GM12874 (cell line): ENCODE measurements at regions not wholly inside any gene's neighbourhood (a gene's known extent, or its start where the extent isn't known, plus 50 kb on each side); places are given as distances from the start of the nearest gene placed in this dataset.

ENCODE experiments used
- CTCF ChIP-seq: IDR thresholded peaks from 2 replicates; pipeline ENCODE4 v1.5.1; 2011; ENCODE audit warnings: low read depth, mild to moderate bottlenecking, control low read depth, low read length, moderate library complexity; ENCODE audit not compliant: insufficient read depth

- TF ChIP-seq CTCF = no peak
Measured at GRCh38 chr5:124511791-124512190, 234.6 kb downstream of the ZNF608 start.

GRCh38 chr5:124507688-124508087, 238.8 kb downstream of the ZNF608 start:
- TF ChIP-seq CTCF = no peak

- no peak for TF ChIP-seq CTCF
Measured at GRCh38 chr5:124504081-124504916, 242.1 kb downstream of the ZNF608 start.

- no peak for TF ChIP-seq CTCF
Measured at GRCh38 chr5:124502551-124502950, 243.9 kb downstream of the ZNF608 start.

- no peak for TF ChIP-seq CTCF
Measured at GRCh38 chr5:124494540-124495116, 251.8 kb downstream of the ZNF608 start.

- no peak for TF ChIP-seq CTCF
Measured at GRCh38 chr5:124492444-124493224, 253.8 kb downstream of the ZNF608 start.

- TF ChIP-seq CTCF = no peak
Measured at GRCh38 chr5:124481419-124481818, 265.0 kb downstream of the ZNF608 start.
